ENCODE measurements at regions not wholly inside any gene's neighbourhood (a gene's known extent, or its start where the extent isn't known, plus 50 kb on each side); places are given as distances from the start of the nearest gene placed in this dataset.

DNA sequence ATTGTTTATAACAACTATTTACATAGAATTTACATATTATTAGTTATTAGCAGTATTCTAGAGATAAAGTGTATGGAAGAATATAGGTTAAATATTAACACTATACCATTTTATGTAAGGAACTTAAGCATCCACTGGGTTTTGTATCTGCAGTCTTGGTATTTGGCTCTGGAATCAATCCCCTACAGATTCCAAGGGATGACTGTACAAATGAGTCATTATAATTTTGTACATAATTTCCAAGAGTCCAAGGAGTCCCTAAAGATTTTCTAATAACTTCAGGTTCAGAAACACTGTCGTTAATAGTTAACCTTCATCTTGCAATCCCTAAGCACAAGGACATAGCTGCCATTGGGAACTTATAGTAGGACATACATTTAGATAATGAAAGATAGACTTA lies 254.8 kb upstream of the PDE4D start:
- no peak overlapping the region for H3K27ac ChIP-seq (ENCODE audit: low read length in 2 of 2)
- ATAC-seq (ENCODE audit: low read depth) (no peak), DNase-seq (no peak)
- no peak overlapping the region for H2AFZ ChIP-seq (ENCODE audit: insufficient read depth, low read depth, low read length, poor library complexity, severe bottlenecking)
- intact Hi-C loops (cut with micrococcal nuclease): no loop called here
- no peaks in the 10 kb centered on the region for H3K4me1 ChIP-seq (ENCODE audit: control insufficient read depth in 2 of 2, insufficient read depth in 2 of 2, low read length in 2 of 2)
- no CpG with 5 or more reads among the region's 1 CpG for WGBS (ENCODE audit: insufficient coverage)
- Mint-ChIP-seq H3K4me3 (no peak overlapping the region), H3K9me3 (ENCODE audit: insufficient read depth) (peaks cover 3% of the 10 kb centered on the region), H3K4me1 (no peaks in the 10 kb centered on the region), H3K27ac (no peak overlapping the region), H3K27me3 (no peaks in the 10 kb centered on the region)
- no peaks in the 10 kb centered on the region for H3K36me3 ChIP-seq (replicated peaks in 1 of 2; ENCODE audit: control extremely low read depth in 1 of 2, control insufficient read depth in 1 of 2, extremely low read depth in 1 of 2, insufficient read depth in 2 of 2, low read length in 1 of 2)
- TF ChIP-seq EZH2 (IDR thresholded peaks at IDR 0.05; ENCODE audit: borderline replicate concordance, insufficient read depth, low read depth, low read length, poor library complexity, severe bottlenecking): no peak
- TF ChIP-seq, protein P1, sequence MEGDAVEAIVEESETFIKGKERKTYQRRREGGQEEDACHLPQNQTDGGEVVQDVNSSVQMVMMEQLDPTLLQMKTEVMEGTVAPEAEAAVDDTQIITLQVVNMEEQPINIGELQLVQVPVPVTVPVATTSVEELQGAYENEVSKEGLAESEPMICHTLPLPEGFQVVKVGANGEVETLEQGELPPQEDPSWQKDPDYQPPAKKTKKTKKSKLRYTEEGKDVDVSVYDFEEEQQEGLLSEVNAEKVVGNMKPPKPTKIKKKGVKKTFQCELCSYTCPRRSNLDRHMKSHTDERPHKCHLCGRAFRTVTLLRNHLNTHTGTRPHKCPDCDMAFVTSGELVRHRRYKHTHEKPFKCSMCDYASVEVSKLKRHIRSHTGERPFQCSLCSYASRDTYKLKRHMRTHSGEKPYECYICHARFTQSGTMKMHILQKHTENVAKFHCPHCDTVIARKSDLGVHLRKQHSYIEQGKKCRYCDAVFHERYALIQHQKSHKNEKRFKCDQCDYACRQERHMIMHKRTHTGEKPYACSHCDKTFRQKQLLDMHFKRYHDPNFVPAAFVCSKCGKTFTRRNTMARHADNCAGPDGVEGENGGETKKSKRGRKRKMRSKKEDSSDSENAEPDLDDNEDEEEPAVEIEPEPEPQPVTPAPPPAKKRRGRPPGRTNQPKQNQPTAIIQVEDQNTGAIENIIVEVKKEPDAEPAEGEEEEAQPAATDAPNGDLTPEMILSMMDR (IDR thresholded peaks at IDR 0.05): no peak
- H3K79me2 ChIP-seq (ENCODE audit: control insufficient read depth, insufficient read depth, low read length): no peaks in the 10 kb centered on the region
- no peaks in the 10 kb centered on the region for H4K20me1 ChIP-seq (ENCODE audit: control insufficient read depth, insufficient read depth, low read length, poor library complexity, severe bottlenecking)
- no peak overlapping the region for H3K4me2 ChIP-seq (replicated peaks; ENCODE audit: low read depth, low read length, poor library complexity, severe bottlenecking)
- no peak overlapping the region for H3K4me3 ChIP-seq (ENCODE audit: control extremely low read depth in 1 of 5, extremely low read depth in 1 of 5, insufficient read depth in 1 of 5, low read depth in 2 of 5, low read length in 4 of 5)
- H3K9me3 ChIP-seq (ENCODE audit: control extremely low read depth in 1 of 3, control insufficient read depth in 2 of 3, insufficient read depth in 1 of 3, low read length in 2 of 3): no peaks in the 10 kb centered on the region
- ChIA-PET POLR2A (no interaction called here), CTCF (no interaction called here)
- no peaks in the 10 kb centered on the region for H3K27me3 ChIP-seq (replicated peaks in 1 of 4; ENCODE audit: control extremely low read depth in 1 of 4, control insufficient read depth in 3 of 4, insufficient read depth in 4 of 4, low read length in 3 of 4)
- no peak overlapping the region for H3K9ac ChIP-seq (ENCODE audit: low read length)

DNA sequence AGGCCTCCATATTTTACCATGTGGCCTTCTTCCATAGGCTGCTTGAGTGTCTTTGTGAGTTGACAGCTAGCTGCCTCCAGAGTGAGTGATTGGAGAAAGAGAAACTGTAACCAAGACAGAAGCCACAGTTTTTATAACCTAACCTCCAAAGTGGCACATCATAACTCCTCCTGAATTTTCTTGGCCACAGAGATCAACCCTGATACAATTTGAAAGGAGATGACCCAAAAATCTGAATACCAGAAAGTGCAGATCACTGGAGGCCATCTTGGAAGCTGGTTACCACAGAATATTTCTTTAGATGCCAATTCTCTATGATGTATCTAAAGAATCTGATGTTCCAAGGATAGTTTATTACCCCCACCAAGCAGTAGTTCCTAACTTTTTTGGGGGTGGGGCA lies 254.3 kb upstream of the PDE4D start:
- H2AFZ ChIP-seq (ENCODE audit: insufficient read depth, low read depth, low read length, poor library complexity, severe bottlenecking): no peak overlapping the region
- H3K4me1 Mint-ChIP-seq: no peaks in the 10 kb centered on the region
- CTCF ChIA-PET: no interaction called here

More for the DNA sequence above, 254.3 kb upstream of the PDE4D start:
- POLR2A ChIA-PET: no interaction called here
- no peak overlapping the region for H3K4me3 ChIP-seq (ENCODE audit: control extremely low read depth in 1 of 5, extremely low read depth in 1 of 5, insufficient read depth in 1 of 5, low read depth in 2 of 5, low read length in 4 of 5)
- no peak overlapping the region for H3K4me3 Mint-ChIP-seq
- no peak overlapping the region for H3K4me2 ChIP-seq (replicated peaks; ENCODE audit: low read depth, low read length, poor library complexity, severe bottlenecking)
- TF ChIP-seq, protein P1 (IDR thresholded peaks at IDR 0.05): no peak
- H3K27me3 Mint-ChIP-seq: no peaks in the 10 kb centered on the region
- H3K27ac Mint-ChIP-seq: no peak overlapping the region
- intact Hi-C loops (cut with micrococcal nuclease): no loop called here
- no peaks in the 10 kb centered on the region for H4K20me1 ChIP-seq (ENCODE audit: control insufficient read depth, insufficient read depth, low read length, poor library complexity, severe bottlenecking)
- no peaks in the 10 kb centered on the region for H3K9me3 ChIP-seq (ENCODE audit: control extremely low read depth in 1 of 3, control insufficient read depth in 2 of 3, insufficient read depth in 1 of 3, low read length in 2 of 3)
- H3K36me3 ChIP-seq (replicated peaks in 1 of 2; ENCODE audit: control extremely low read depth in 1 of 2, control insufficient read depth in 1 of 2, extremely low read depth in 1 of 2, insufficient read depth in 2 of 2, low read length in 1 of 2): no peaks in the 10 kb centered on the region
- ATAC-seq (ENCODE audit: low read depth) (no peak), DNase-seq (no peak)
- no peaks in the 10 kb centered on the region for H3K27me3 ChIP-seq (replicated peaks in 1 of 4; ENCODE audit: control extremely low read depth in 1 of 4, control insufficient read depth in 3 of 4, insufficient read depth in 4 of 4, low read length in 3 of 4)
- H3K9me3 Mint-ChIP-seq (ENCODE audit: insufficient read depth): peaks cover 3% of the 10 kb centered on the region
- H3K79me2 ChIP-seq (ENCODE audit: control insufficient read depth, insufficient read depth, low read length): no peaks in the 10 kb centered on the region
- no peak overlapping the region for H3K9ac ChIP-seq (ENCODE audit: low read length)
- no peaks in the 10 kb centered on the region for H3K4me1 ChIP-seq (ENCODE audit: control insufficient read depth in 2 of 2, insufficient read depth in 2 of 2, low read length in 2 of 2)
- no peak overlapping the region for H3K27ac ChIP-seq (ENCODE audit: low read length in 2 of 2)
